Hematopoietic multipotent progenitor cell treated with erythropoietin and hydrocortisone succinate and interleukin-3 and kit ligand, for 4 days (in vitro differentiated cells): ENCODE measurements at regions not wholly inside any gene's neighbourhood (a gene's known extent, or its start where the extent isn't known, plus 50 kb on each side); places are given as distances from the start of the nearest gene placed in this dataset.
"Not testable (repeated sequence)": the region's sequence is repeated elsewhere in the genome, so short reads cannot be mapped to it uniquely, and the experiment has no call there.

Experiments
- DNase-seq: peaks from one replicate; pipeline ENCODE4 v3.0.0-alpha.2; 2015

DNA sequence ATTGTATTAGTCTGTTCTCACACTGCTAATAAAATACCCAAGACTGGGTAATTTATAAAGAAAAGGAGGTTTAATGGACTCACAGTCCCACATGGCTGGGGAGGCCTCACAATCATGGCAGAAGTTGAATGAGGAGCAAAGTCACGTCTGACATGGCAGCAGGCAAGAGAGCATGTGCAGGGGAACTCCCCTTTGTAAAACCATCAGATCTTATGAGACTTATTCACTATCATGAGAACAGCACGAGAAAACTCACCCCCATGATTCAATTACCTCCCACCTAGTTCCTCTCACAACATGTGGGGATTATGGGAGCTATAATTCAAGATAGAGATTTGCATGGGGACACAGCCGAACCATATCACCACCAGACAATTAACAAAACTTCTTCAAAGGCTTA lies 84.4 kb upstream of the ANKRD1 start:
- DNase-seq = not testable (repeated sequence)

DNA sequence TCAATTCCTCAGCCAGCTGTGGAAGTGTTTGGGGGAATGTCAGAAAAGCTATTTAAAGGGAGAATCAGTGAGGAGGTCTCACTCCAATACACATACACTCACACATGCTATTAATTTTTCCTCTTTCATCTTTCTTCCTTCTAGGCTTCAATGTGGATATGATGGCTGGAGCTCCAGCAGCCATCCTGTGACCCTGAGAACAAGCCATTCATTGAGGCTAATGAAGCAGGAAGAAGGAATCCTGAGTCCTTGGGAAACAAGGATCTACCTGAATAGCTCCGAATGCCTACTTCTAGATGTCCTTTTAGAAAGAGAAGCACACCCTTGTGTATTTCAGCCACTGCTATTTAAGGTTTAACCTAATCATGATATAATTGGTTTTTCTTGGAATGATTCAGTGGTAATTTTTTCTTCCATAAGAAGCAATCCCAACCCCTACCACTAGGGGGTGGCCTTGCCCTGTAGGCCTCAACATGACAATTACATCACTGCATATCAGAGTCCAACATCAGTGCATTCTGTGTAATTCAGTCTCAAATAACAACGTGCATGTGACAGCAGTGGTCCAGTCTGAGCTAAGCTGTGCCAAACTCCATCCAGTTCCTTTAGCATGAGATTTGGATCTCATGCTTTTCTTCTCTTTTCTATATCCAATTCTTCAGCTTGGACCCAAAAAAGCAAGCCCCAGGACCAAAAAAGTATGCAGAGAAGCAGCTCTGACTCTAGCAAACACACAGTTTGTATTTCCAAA lies 85.3 kb upstream of the ANKRD1 start:
- DNase-seq = peak; percentile 82

DNA sequence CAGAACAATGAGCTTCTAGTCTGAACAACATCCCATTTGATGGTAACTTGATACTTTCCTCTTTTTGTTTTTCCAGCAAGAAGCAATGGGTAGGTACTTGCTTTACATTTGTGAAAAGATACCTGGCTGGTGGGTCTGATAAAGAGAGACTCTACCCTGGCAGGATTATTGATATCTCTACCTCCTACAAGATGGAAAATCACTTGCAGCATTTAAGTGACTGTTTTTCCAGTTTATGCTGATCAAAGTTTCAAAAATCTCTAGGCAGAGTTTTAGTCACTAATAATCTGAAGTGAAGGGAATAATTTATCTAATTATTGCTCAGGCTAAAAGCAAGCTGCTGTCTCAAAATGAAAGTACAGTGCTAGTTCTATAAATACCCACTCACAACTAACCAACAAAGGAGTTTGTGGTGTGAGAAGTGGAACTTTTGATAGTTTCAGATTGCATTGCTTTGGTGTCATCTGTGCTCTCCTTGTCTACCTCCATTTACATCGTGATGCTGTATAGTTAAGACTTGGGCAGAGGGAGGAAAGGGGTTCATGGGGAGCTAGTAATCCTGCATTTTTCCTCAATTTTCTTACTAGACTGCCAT lies 86.0 kb upstream of the ANKRD1 start:
- no peak for DNase-seq

DNA sequence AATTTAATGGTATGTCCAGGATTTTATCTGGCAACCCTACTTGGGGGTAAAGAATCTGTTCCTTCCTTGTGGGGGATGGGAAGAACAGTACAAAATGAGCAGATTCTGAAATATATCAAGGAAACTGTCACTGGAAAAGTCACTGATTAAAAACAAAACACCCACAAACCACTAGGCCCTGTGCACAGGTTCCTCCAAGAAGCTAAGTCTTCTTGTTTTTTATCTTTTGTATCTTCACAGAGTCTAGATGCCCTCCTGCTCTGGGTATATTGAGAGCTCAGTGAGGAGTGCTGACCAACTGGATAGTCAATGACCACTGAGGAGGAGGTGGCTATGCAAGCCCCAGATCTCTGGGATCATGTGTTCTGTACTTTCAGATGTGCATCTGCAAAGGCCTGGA lies 86.8 kb upstream of the ANKRD1 start:
- DNase-seq = no peak

GRCh38 chr10:91009121-91009520 lies 88.2 kb upstream of the ANKRD1 start:
- DNase-seq = no peak

GRCh38 chr10:91010952-91011351 lies 90.1 kb upstream of the ANKRD1 start:
- no peak for DNase-seq

DNA sequence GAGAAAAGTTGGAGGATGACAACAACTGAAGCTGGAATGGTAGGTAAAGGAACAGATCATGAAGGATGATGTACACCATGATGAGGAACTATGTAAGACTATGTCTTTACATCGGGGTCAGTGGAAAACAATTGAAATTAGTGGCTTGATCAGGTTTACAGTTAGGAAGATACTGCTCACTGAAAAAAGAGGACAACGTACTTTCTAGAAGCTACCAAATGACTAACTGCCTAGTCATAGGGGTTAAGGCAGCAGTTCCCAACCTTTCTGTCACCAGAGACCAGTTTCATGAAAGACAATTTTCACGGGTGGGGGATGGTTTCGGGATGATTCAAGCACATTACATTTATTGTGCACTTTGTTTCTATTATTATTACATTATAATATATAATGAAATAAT lies 91.6 kb upstream of the ANKRD1 start:
- DNase-seq = no peak

- DNase-seq = no peak
These were observed 93.1 kb upstream of the ANKRD1 start for GRCh38 chr10:91013985-91014384.

DNA sequence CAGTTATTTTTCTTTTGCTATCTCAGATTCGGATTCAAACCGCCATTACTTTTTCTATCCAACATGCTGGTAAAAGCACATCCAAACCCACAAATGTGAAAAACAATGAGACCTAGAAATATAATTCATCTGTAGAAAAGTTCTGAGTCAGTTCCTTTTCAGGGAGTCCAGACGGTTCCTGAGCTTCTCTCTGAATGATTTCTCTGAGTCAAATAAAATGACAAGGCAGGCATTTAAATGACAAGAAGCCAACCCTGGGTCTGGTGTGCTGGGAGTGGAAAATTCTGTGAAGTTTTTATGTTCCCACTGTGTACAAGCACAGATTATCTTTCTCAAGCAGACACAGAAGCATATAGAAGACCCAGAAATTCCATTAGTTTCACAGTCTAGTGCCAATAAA lies 96.3 kb upstream of the ANKRD1 start:
- DNase-seq = no peak

GRCh38 chr10:91021901-91022300 lies 101.0 kb upstream of the ANKRD1 start:
- DNase-seq = no peak

GRCh38 chr10:91022390-91022789 lies 101.5 kb upstream of the ANKRD1 start:
- no peak for DNase-seq

DNA sequence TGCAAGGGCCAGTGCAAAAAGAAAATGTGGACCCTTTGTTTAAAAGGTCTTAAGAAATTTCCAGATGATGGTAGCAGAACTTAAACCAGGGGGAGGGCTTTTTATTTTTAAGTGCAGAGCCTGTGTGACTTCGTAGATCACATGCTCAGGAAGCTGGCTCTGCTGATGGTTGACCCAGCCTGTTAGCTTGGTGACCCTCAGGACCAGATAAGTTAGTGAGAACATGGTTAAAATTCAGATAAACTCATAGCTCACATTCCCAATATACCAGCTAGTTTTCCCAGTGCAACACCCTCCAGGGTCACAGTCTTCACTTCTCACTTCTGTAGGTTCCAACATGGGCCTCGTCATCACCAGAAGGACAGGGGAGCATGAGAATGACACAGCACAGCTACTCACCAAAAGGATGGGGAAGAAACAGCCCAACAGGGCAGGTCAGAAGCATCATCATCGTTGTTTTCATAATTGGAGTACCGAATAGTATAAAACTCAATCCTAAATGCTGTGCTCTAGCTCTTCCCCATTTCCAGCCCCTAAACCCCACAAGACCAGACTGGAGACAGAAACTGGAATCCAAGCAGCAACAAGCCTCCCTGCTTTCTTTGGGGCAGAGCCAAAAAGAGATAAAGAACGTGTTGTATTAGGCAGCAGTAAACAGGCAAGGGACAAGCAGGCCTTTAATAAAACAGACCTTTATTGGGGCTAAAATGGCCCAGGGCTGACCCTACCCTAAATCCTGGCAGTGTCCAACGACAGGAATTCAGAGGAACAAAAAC lies 102.2 kb upstream of the ANKRD1 start:
- no peak for DNase-seq

- DNase-seq = no peak
These were observed 103.0 kb upstream of the ANKRD1 start for GRCh38 chr10:91023700-91024398.

GRCh38 chr10:91024541-91024940 lies 103.7 kb upstream of the ANKRD1 start:
- DNase-seq = no peak

- DNase-seq = peak; percentile 48
These were observed 111.8 kb upstream of the ANKRD1 start for GRCh38 chr10:91032611-91033206.

DNA sequence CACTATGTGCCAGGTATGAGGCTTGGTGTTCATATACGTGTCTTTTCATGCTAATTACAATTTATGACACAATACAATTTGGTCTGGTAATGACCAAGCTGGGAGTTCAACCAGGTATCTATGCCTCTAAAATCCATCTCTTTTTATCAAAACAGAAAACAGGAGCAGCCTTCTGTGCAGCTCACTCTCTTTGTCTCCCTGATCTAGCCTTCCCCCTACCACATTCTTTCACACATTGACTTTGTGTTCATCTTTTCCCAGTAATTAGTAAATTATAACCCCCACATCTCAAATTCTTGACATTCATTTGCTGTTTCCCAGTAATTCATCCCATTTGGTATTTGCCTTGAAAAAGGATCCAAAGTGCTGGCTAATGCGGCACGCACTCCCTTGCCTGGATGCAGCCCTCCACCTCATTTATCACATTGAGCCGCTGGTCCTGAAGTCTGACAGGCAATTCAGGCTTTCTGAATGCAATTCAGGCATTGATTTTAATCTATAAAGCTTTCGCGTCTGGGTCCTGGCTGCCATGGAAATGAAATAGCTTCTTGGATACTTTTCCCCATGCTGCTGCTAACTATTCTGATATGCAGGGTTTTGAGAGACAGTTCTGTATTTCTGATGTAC lies 112.5 kb upstream of the ANKRD1 start:
- no peak for DNase-seq

DNA sequence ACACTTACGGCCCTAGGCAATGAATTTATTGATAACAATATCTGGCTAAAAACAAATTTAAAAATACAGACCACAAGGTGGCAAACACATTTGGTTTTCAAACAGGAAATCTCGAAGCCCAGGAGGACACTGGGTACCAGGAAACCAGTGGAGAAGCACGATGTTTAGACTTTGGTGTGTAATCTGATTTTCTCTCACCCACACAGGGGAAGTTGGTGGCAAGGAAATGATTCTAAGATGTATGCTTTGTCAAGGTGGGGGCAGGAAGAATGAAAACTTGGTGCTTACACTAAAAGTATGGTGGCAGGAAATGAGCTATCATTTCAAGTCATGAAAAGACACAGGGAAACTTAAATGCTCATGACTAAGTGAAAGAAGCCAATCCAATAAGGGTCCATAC lies 113.2 kb upstream of the ANKRD1 start:
- DNase-seq = peak; percentile 25

GRCh38 chr10:91034494-91035159 lies 113.7 kb upstream of the ANKRD1 start:
- no peak for DNase-seq

DNA sequence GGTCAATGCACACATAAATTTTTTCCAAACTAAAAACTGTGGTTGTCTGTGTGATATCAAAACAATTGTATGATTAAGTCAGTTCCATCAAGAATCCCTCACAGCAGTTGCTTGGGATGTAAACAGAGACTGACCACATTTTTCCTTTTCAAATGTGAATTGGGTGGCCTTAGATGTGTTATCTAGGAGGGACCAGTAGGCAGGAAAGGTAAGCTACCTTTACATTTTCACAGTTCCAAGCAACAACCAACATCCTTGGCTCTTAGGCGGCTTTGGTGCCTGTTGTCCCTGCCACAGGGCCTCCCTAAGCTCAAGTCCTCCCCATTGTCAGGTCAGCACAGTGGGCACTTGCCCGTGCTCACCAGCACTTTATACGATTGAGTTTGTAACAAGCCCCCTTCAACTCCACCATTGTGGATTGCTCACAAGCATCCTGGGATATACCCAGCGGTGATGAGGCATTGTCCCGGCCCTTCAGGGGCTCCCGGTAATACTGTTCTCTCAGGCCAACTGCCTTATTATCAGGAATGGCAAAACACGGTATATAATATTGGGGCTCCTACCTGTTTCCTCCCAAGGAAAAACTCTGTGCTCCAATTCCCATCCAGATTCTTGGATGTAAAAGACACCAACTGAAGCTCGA lies 114.9 kb upstream of the ANKRD1 start:
- DNase-seq = no peak

DNA sequence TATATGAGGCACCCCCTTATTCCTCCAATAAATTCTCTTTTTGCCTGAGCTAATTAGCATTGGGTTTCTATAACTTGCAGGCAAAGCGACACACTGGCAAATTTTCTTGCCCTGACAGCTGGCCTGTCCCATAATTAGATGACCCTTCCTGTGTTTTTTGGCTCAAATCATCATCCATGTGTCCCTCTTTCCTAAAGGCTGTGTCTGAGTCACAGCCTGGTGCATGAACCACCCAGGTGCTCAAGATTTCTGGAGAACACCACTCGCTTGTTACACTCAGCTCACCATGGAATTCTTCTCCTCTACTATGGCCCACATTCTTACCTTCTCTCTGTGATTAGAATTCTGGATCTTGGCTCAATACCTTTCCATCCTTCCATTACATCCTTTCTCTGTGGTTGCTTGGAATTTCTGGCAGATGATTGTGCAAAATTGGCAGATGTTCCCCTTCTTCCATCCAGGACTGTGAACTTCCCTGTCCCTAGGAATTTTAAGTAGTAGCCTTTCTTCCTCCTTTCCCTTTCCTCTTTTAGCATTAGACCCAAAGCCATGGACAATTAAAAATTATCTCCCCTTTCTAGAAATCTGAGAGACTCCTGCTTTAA lies 116.0 kb upstream of the ANKRD1 start:
- no peak for DNase-seq

- no peak for DNase-seq
These were observed 118.1 kb upstream of the ANKRD1 start for GRCh38 chr10:91038971-91039370.
